ENCODE measurements at regions not wholly inside any gene's neighbourhood (a gene's known extent, or its start where the extent isn't known, plus 50 kb on each side); places are given as distances from the start of the nearest gene placed in this dataset.

GRCh38 chr10:69730251-69731156 is 71.2 kb upstream of the COL13A1 start:
- Histone ChIP-seq H4K5ac (ENCODE audit: insufficient read length, low read depth, low read length) (no peak overlapping the region), H2AFZ (ENCODE audit: low read length) (no peak overlapping the region), H3K4ac (ENCODE audit: low read depth, low read length) (no peak overlapping the region), H4K91ac (ENCODE audit: insufficient read length, low read depth, low read length) (no peak overlapping the region), H3K9me3 (ENCODE audit: control insufficient read depth, low read depth, low read length) (no peaks in the 10 kb centered on the region), H3K79me2 (ENCODE audit: insufficient read depth, low read length) (no peaks in the 10 kb centered on the region), H3K14ac (ENCODE audit: insufficient read depth, low read length) (no peak overlapping the region; the same call in 1 of the 2 replicates), H3K79me1 (ENCODE audit: insufficient read depth, low read depth, low read length, poor library complexity, severe bottlenecking) (no peaks in the 10 kb centered on the region), H3K4me2 (ENCODE audit: insufficient read depth, insufficient read length, low read length) (no peak overlapping the region), H3K27ac (ENCODE audit: insufficient read length, low read depth, low read length) (no peak overlapping the region), H2AK5ac (ENCODE audit: insufficient read length, low read length) (no peak overlapping the region), H2BK20ac (ENCODE audit: low read depth, low read length, poor library complexity, severe bottlenecking) (no peak overlapping the region), H4K20me1 (ENCODE audit: control insufficient read depth, insufficient read depth, insufficient read length) (no peaks in the 10 kb centered on the region), H3K56ac (ENCODE audit: insufficient read length, low read depth, low read length) (no peak overlapping the region), H2BK15ac (ENCODE audit: low read depth, low read length) (no peak overlapping the region), H3K18ac (ENCODE audit: insufficient read length, low read depth, low read length) (no peak overlapping the region), H3K9ac (ENCODE audit: extremely low read depth, insufficient read length, low read length) (no peak overlapping the region), H3K23me2 (ENCODE audit: insufficient read length, low read depth, low read length, poor library complexity, severe bottlenecking) (no peaks in the 10 kb centered on the region), H3K23ac (ENCODE audit: insufficient read length, low read depth, low read length) (no peak overlapping the region), H3K27me3 (ENCODE audit: insufficient read depth, low read length) (no peaks in the 10 kb centered on the region), H2BK12ac (ENCODE audit: insufficient read length, low read depth, low read length) (no peak overlapping the region), H2BK5ac (ENCODE audit: insufficient read length, low read length) (no peak overlapping the region), H4K8ac (replicated peaks; ENCODE audit: insufficient read length, low read depth, low read length) (no peak overlapping the region), H3T11ph (ENCODE audit: low read length) (no peak overlapping the region), H3K4me1 (ENCODE audit: insufficient read depth, low read length) (peaks cover 6% of the 10 kb centered on the region; the same call in 1 of the 2 replicates), H2BK120ac (ENCODE audit: low read depth, low read length, poor library complexity, severe bottlenecking) (no peak overlapping the region)
- H3K4me3 Mint-ChIP-seq, result no peak overlapping the region
- peaks cover 6 to 7% of the 10 kb centered on the region in 2 experiments; a peak in 3 of 5 replicates for H3K9me3 Mint-ChIP-seq
- TF ChIP-seq CTCF (conservative IDR thresholded peaks at IDR 0.05), result no peak
- no peak for DNase-seq
- 0 out of 7 replicates have a peak, but pooled peaks cover 0 to 4% (median 0%) of the 10 kb centered on the region in 3 experiments for H3K36me3 Mint-ChIP-seq (ENCODE audit: insufficient read depth in 1 of 3, low read depth in 3 of 3)
- no CpG with 5 or more reads among the region's 16 CpGs for WGBS (ENCODE audit: extremely low coverage, insufficient read length, low lambda C conversion rate)
- peaks cover 25 to 32% of the 10 kb centered on the region in 2 experiments for H3K4me1 Mint-ChIP-seq
- H3K27ac Mint-ChIP-seq, result no peak overlapping the region
- peaks cover 12% of the 10 kb centered on the region for H3K27me3 Mint-ChIP-seq (ENCODE audit: low read depth)

Measured in H9 (cell line).